Prostate gland (tissue), 2 donors: ENCODE measurements at regions not wholly inside any gene's neighbourhood (a gene's known extent, or its start where the extent isn't known, plus 50 kb on each side); places are given as distances from the start of the nearest gene placed in this dataset.

ENCODE experiments used
- CTCF ChIP-seq, 4 experiments: fragments of 200-600 bp in 2 of 4; fragments of 450-650 bp in 2 of 4; sonication (generic) in 2 of 4; IDR thresholded peaks; 1 replicate in 3 of 4; 2 replicates in 1 of 4; pipeline ENCODE4 v1.5.1; 2016 to 2019; ENCODE audit warnings: antibody characterized with exemption in 4 of 4, mild to moderate bottlenecking in 2 of 4, moderate library complexity in 2 of 4
- POLR2A ChIP-seq: fragments of 450-650 bp; IDR thresholded peaks from one replicate; pipeline ENCODE4 v1.6.1; 2016; ENCODE audit warnings: antibody characterized with exemption, mild to moderate bottlenecking
- POLR2AphosphoS5 ChIP-seq: sonication (generic); formaldehyde crosslinking; IDR thresholded peaks from one replicate; pipeline ENCODE4 v1.6.1; 2017; ENCODE audit warnings: antibody characterized with exemption

GRCh38 chr4:103904123-103904522, 184.3 kb upstream of the TACR3 start:
- TF ChIP-seq POLR2A (no peak), CTCF (IDR thresholded peaks at IDR 0.05) (no peak), POLR2AphosphoS5 (no peak)
